Type B pancreatic cell (in vitro differentiated cells): ENCODE measurements at regions not wholly inside any gene's neighbourhood (a gene's known extent, or its start where the extent isn't known, plus 50 kb on each side); places are given as distances from the start of the nearest gene placed in this dataset.

ENCODE experiments used
- DNase-seq: peaks from one replicate; pipeline ENCODE4 v3.0.0; 2021; ENCODE audit warnings: mixed read lengths; ENCODE audit not compliant: unreplicated experiment; ENCODE audit errors: extremely low spot score
- H3K27ac Mint-ChIP-seq: 2 replicates; pipeline ENCODE4 v1.8.0; 2021; ENCODE audit warnings: mild to moderate bottlenecking, mixed read lengths
- H3K27me3 Mint-ChIP-seq: 2 replicates; pipeline ENCODE4 v1.8.0; 2021; ENCODE audit warnings: mixed read lengths
- H3K36me3 Mint-ChIP-seq: 2 replicates; pipeline ENCODE4 v1.8.0; 2021; ENCODE audit warnings: mixed read lengths
- H3K4me1 Mint-ChIP-seq: one replicate; pipeline ENCODE4 v1.8.0; 2021; ENCODE audit warnings: mixed read lengths; ENCODE audit not compliant: unreplicated experiment
- H3K4me3 Mint-ChIP-seq: 2 replicates; pipeline ENCODE4 v1.8.0; 2021; ENCODE audit warnings: mild to moderate bottlenecking, mixed read lengths
- H3K9me3 Mint-ChIP-seq: 2 replicates; pipeline ENCODE4 v1.8.0; 2021; ENCODE audit warnings: mixed read lengths
- CTCF ChIP-seq: fragments of 200-600 bp; sonication (generic); conservative IDR thresholded peaks from 2 replicates; pipeline ENCODE4 v1.5.0; 2021; ENCODE audit warnings: antibody characterized with exemption, mild to moderate bottlenecking

- H3K9me3 Mint-ChIP-seq = no peaks in the 10 kb centered on the region
- no peaks in the 10 kb centered on the region for H3K4me1 Mint-ChIP-seq
- no peak overlapping the region for H3K4me3 Mint-ChIP-seq
- no peak for DNase-seq
- no peak overlapping the region for H3K27ac Mint-ChIP-seq
- H3K36me3 Mint-ChIP-seq = no peaks in the 10 kb centered on the region
- H3K27me3 Mint-ChIP-seq = peaks cover 23% of the 10 kb centered on the region
- no peak for TF ChIP-seq CTCF
Measured at GRCh38 chr3:139202226-139202958, 141.4 kb upstream of the MRPS22 start.

DNA sequence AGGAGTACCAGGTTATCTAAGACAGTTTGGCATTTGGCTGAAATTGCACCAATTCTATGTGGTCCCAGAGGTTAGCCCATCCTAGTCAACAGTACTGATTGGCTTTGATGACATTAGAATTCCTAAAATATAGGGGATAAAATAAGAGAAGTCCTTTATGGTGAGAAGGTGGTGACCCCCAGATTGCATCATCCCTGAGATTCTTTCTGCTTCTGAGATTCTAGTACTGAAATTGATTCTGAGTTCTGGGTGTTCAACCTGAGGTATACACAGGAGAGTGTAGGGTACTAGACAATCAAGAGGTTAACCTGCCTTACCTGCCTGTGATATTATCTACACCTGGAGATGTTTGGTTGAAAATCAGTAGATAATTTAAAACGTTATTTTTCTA, 140.9 kb upstream of the MRPS22 start:
- Mint-ChIP-seq H3K27me3 (peaks cover 23% of the 10 kb centered on the region), H3K4me1 (no peaks in the 10 kb centered on the region), H3K4me3 (no peak overlapping the region), H3K9me3 (no peaks in the 10 kb centered on the region), H3K27ac (no peak overlapping the region), H3K36me3 (no peaks in the 10 kb centered on the region)
- TF ChIP-seq CTCF = no peak
- no peak for DNase-seq

DNA sequence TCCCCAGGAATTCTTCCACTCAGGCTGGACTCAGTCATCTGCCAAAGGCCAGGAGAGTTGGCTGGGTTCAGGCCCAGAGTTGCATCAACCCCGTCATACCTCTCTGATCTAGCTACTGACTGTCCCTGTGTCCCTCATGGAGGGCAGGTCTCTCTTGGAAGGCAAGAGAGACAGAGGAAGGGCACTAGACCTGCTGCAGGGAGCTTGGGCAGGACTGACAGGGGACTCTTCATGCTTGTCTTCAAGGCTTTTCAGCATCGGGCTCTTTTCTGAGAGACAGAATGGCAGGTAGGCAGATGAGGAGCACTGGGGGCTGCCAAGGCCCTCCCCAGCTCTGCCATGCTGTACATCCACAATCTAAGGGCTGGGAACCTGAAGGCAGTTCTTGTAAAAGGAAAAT, 140.1 kb upstream of the MRPS22 start:
- no peaks in the 10 kb centered on the region for H3K9me3 Mint-ChIP-seq
- TF ChIP-seq CTCF = no peak
- no peaks in the 10 kb centered on the region for H3K4me1 Mint-ChIP-seq
- H3K27ac Mint-ChIP-seq = no peak overlapping the region
- no peaks in the 10 kb centered on the region for H3K36me3 Mint-ChIP-seq
- no peak overlapping the region for H3K4me3 Mint-ChIP-seq
- DNase-seq = no peak
- H3K27me3 Mint-ChIP-seq = peaks cover 21% of the 10 kb centered on the region

- Mint-ChIP-seq H3K4me1 (no peaks in the 10 kb centered on the region), H3K27me3 (peaks cover 24% of the 10 kb centered on the region), H3K27ac (no peak overlapping the region), H3K9me3 (no peaks in the 10 kb centered on the region), H3K36me3 (no peaks in the 10 kb centered on the region), H3K4me3 (no peak overlapping the region)
- DNase-seq = no peak
- no peak for TF ChIP-seq CTCF
Measured at GRCh38 chr3:139204728-139205127, 139.1 kb upstream of the MRPS22 start.

- Mint-ChIP-seq H3K36me3 (no peaks in the 10 kb centered on the region), H3K4me3 (no peak overlapping the region), H3K9me3 (no peaks in the 10 kb centered on the region), H3K27ac (no peak overlapping the region), H3K4me1 (no peaks in the 10 kb centered on the region), H3K27me3 (peaks cover 14% of the 10 kb centered on the region)
- no peak for DNase-seq
- no peak for TF ChIP-seq CTCF
Measured at GRCh38 chr3:139213936-139214335, 129.9 kb upstream of the MRPS22 start.
